Stimulated activated CD4-positive, alpha-beta T cell treated with anti-CD3 and anti-CD28 coated beads, Interleukin-4, amount 100 ng/mL, for 24 hours (primary cell): ENCODE measurements at regions not wholly inside any gene's neighbourhood (a gene's known extent, or its start where the extent isn't known, plus 50 kb on each side); places are given as distances from the start of the nearest gene placed in this dataset.
A peak's percentile ranks its signal among the peaks of the same experiment; 100 is the strongest.
"Not testable (repeated sequence)": the region's sequence is repeated elsewhere in the genome, so short reads cannot be mapped to it uniquely, and the experiment has no call there.

ENCODE experiments used
- DNase-seq: peaks from one replicate; pipeline ENCODE4 v3.0.0-alpha.2; 2020

DNA sequence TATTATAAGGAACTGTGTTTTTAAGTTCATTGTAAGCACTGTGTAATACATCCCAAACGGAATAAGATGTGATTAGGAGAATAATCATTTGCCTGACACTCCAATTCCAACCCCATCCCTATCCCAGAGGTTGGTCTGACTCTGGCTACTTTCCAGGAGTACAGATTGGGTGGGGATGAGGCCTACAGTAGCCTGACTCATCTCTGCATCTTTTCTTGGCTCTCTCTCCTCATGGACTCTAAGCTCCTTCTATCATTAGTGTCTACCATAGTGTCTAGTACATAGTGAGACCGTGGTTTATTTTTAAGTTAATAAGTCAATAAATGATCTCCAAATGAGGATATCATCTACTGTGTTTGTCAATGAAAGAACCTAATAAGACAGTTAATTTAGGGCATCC, 92.2 kb upstream of the CNKSR3 start:
- no peak for DNase-seq

DNA sequence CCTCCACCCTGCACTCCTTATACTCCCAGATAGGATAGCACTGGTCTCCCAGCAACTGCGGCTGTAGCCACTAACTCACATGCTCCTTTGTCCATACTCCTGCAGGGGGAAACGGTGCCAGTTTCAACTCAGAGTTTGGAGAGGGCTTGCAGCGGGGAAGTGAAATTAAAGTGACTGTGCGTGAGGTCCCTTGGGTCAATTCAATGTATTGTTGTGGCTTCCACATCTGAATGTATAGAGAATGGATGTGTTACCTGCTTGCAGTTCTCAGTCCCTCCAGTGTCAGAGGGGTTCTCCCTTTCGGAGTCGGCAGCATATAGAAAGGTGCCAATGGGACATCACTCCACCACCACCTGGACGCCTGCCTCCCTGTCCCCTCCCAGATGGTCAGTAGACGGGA, 93.6 kb upstream of the CNKSR3 start:
- DNase-seq = no peak

DNA sequence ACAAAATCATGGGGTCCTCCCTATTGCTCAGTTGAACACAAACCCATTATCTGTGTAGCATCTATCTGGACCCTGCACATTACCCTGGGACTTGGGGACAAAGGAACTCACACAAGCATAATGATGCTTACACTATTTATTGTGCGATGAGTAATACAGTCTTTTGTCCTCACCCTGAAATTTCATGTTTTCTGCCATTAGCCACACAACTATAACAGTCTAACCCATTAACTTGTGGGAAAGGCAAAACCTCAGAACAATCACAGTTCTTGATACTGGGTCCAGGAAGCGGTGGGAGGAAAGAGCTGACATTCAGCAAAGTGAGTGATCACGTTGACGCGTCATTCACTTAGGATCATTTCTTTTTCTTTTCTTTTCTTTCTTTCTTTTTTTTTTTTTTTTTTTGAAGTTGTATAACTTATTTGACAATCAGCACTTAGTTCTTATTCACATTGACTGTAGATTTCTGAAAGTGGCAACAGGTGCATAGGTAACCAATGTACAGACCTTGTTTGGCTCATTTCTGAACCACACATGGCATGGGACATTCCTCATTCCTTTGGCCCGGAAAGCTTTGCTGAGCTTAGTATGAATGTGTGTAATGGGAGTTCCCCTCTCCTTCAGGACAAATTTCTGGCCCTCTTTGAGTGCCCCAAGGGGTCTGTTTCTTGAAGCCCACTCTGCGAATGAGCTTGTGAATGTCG, 94.8 kb upstream of the CNKSR3 start:
- peak; percentile 59 for DNase-seq

DNA sequence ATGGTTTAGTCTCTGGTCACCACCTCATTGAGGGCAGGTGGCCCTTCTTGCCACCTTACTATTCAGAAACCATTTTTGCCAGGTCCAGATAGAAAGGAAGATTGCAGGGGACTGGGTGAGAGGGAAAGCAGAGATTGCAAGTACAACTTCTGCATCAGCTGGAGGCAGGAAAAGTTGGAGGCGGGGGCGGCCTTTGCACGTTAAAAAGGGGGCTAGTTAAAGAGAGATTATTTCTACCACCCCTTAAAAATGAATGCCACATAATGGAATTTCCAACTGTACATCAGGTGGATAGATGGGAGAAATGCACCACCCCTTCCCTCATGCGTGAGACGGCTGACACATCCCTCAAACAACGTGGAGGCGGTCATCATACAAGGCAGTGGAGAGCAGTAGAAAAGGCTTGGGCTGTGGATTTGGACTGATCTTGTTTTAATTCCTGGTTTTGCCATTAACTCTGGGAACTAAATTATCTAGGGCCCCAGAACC, 95.4 kb upstream of the CNKSR3 start:
- no peak for DNase-seq

DNA sequence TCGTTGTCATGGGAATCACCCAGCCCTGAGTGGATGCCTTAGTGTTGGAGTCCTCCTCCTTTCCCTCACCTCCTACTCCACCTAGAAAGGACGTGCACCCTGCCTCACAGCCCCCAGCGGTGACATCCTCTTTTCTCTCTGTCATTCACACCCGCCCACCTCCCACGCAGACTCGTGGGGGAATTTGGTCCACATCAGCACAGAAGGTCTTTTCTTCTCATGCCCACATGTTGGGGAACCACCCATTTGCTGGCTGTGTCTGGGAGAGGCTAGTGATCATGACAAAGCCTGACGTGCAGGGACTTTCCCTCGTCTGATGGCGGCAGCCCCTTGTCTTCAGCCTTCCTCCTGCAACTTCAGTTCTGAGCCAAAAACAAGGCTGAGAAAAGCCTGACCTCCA, 96.0 kb upstream of the CNKSR3 start:
- DNase-seq = peak; percentile 96

DNA sequence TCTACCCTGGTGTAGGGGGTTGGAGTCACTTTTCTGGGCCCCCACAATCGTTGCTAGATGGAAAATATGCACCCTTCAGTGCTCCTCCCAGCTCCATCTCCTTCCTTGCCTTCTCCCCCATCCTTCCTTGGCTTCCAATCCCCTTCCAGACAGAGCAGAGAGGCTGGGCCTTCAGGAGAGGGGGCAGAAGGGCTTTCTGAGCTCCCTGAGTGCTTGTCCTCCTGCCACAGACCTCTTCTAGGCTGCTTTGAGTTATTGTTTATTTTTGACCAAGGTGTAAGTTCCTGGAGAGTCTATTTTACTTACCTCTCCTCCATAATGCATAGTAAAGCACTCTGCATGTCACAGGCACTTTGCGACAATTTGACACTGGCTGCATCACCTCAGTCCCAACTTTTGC, 96.4 kb upstream of the CNKSR3 start:
- DNase-seq = no peak

DNA sequence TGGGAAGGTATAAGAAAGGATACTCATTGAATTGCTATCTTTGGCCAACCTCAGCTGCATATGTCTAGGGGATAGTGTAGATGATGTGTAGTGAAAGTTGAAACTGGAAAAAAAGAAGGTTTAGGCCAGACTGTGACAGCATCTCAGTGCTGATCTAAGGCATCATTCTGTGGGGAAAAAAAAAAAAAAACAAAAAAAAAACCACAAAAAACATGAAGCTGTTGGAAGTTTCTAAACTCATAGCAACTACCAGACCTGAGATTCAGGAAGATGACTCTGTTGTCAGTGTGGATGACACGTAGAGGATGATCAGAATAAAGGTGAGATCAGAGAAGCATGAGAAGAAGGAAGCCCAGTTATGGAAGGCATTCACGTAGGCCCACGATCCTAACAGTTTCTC, 100.8 kb upstream of the CNKSR3 start:
- no peak for DNase-seq

DNA sequence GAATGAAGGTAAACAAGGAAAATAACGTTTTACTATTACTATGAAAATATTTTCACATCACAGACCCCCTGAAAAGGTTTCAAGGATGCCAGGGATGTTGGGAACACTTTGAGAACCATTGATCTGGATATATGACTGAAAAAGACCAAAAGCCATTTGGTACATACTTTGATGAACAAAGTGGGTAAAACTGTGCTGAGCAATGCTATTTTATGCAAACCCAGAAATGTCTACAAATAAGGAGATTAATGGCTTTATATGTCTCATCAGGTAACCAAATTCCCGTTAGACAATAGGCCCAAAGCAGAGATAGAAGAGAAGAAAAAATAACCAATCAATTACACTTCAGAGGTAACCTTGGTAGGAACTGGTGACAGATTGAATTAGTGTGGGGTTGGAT, 101.4 kb upstream of the CNKSR3 start:
- no peak for DNase-seq

DNA sequence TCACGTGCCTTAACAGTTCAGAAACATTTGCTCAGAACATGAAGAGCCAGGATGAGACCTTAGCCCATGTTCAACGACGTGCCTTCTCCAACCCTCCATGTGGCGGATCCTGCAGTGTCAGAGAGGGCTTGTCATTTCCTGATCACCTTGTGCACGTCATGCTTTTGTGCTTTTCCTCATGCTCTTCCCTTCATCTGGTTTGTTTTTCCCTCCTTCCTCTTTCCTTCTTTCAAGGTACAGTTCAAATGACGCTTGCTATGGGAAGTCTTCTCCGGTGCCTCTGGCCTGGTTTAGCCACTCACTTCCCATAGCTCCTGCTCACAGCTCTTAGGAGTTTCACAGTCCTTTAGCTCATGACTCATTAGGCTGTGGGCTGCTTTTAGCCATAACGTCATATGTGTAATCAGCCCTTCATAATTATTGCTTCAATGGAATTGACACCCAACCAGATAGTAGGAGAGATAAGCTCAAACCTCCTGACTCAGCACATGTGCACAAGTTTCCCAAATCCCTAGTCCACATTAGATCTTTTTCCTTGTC, 102.7 kb upstream of the CNKSR3 start:
- no peak for DNase-seq

DNA sequence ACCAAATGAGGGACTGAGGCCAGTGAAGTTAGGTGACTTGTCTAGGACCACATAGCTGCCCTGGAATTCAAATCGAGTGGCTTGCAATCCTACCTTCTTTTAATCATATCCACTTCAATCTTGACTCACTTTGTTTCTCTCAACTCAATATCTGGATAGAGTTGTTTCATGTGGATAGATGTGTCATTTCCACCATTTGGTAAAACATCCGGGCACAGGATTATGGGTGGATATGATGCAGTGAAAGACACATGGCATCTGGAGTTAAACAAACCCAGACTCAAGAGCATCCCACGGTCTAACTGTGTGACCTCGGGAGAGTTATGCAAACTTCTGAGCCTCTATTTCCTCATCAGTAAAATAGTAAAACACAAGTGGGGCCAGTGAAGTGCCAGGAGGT, 103.6 kb upstream of the CNKSR3 start:
- DNase-seq = no peak

DNA sequence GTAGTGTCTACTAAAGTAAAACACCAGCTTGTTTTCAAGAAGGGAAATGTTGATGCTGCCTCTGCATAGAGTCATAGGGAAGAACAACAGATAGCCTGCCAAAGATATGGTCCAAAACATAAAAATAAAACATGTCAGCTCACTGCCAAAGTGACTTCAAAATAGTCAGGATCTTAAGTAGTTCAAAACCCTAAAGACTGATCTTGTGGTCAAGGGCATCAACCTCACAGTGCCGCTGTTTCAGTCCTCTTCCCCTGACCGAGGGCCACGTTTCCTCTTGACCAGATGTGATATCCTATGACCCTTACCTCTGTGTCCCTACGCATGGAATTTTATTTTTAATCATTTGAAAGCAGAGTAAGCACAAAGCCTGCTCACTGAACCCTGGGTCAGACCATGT, 104.2 kb upstream of the CNKSR3 start:
- no peak for DNase-seq

DNA sequence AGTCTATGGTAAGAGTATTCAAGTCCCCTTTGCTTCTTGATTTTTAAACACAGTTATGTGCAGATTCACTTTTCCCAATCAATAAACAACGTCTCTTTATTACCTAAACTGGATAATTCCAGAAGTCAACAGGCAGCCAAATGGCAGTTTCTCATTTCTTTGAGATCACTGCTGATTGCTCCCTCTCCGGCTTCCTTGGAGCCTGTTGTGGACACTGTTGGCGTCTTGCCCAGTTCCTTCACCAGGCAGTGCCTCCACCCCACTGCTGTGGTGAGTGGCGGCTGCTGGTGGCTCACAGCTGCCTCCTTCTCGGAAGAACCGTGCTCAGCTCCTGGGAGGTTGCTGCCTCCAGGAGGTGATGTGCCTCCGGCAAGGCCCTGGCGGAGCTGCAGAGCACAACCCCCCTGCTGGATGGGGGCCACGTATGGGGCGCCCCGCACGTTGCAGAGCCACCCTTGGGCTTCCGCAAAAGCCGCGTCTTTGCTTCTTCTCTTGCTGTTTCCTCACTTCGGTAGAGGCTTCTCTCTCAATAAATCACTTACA, 105.1 kb upstream of the CNKSR3 start:
- no peak for DNase-seq

DNA sequence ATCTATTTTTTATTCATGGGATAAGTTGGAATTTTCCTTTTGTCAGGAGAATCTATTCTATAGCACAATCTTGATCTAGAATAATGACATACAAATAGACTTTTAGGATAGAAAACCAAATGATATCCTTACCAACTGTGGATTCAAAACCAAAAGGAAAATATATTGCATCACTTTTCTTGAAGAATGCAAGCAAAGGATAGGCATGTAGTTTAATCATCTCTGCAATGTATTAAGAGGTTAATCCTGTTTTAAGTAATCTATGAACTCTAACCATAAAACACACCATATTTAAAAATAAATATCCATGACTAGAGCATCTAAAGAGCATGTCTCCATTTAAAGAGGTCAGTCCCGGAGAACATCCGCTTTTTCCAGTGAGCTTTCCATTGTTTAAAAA, 106.7 kb upstream of the CNKSR3 start:
- DNase-seq = no peak

DNA sequence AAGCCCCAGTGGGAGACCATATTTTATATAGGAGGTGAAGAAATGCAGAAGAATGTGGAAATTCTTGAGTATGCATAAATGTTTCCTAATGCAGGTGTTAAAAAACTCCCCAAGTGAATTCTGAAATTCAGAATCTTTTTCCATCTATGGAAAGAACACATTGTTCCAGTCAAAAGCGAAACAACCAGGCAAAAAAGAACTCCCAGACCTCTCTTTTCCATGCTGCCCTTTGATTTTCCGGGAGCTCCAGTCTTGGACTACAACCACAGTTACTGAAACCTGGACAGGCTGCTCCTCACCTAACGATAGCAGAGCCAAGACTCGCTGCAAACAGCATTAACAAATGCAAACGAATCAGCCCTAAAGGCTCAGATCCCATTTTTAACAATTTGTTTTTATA, 108.7 kb upstream of the CNKSR3 start:
- DNase-seq = no peak

DNA sequence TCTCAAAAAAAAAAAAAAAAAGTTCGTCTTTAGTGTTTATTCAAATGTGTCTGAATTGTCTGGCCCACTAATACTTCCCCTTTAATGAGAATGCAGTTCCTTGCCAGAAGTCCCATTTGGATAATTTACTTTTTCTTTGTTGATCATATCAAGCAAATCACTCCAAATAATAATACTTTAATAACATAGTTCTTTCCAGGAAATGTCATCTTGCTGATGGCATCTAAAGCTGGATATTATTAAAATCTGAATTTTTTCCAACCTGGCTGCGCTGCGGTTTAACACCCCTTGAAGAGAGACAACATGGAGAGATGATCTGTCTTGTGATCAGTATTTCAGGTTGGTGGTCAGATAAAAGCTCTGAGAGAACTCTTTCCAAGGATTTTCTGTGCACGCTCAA, 111.2 kb upstream of the CNKSR3 start:
- DNase-seq = no peak

DNA sequence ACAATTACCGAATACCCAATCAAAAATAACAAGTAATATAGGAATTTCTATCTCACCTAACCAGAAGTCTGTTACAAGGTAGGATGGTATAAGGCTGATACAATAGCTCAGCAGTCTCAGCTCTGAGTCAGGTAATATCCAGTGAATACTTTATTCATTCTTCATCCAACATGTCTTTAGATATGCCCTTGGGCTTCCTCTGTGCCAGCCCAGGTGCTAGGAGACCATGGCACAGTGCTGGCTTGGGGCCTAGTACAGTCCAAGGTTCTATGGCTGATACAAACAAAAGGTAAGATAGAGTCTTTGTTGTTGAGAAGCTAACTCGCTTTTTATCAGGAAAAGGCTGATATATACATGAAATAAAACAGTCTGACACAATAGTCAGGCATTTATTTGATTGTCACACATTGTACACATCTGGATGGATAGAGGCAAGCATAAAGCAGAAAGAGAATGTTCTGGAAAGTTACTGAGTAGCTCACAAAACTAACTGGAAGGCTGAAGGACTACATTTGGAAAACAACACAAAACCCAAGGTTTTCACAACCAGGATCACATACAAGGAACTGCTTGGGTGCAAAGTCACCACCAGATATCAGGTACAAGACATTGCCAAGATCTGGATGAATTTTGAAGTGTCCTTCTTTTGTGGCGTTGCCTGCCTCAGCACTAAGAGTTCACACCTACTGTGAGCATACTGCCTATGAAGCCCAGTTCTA, 110.4 kb upstream of the SCAF8 start:
- no peak for DNase-seq

DNA sequence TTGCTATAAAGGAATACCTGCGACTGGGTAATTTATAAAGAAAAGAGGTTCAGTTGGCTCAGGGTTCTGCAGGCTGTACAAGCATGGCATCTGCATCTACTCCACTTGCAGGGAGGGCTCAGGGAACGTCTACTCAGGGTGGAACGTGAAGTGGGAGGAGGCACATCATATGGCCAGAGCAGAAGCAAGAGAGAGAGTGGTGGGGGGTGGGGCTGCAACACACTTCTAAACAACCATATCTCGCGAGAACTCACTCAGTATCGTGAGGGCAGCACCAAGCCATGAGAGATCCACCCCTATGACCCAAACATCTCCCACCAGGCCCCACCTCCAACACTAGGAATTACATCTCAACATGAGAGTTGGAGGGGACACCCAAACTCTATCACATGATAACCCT, 109.8 kb upstream of the SCAF8 start:
- no peak for DNase-seq

DNA sequence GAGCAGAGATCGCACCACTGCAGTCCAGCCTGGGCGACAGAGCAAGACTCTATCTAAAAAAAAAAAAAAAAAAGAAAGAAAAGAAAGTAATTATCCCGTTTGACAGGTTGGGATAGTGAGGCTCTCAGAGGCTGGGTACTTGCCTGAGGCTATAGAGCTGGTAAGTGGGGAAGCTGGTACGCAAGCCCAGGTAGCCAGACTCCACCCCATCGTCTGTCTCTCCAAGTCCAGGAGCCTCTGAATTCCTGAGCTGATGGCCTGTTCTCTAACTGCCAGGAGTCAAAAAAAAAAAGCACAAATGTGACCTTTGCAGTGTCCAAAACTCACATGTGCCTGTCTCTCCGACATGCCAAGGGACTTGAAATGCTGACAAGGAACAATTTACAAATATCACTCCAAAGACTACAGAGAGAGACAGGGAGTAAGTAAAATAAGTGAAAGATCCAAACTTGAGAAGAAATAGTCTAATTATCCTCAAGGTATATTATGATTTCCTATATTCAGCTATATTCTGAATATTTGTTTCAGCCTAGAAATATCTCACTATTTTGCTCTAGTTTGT, 109.1 kb upstream of the SCAF8 start:
- DNase-seq = no peak

DNA sequence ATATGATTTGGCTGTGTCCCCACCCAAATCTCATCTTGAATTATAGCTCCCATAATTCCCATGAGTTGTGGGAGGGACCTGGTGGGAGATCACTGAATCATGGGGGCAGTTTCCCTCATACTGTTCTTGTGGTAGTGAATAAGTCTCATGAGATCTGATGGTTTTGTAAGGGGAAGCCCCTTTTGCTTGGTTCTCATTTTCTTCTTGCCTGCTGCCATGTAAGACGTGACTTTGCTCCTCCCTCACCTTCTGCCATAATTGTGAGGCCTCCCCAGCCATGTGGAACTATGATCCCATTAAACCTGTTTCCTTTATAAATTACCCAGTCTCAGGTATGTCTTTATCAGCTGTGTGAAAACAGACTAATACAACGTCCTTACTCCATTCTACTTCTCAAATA, 108.5 kb upstream of the SCAF8 start:
- not testable (repeated sequence) for DNase-seq

DNA sequence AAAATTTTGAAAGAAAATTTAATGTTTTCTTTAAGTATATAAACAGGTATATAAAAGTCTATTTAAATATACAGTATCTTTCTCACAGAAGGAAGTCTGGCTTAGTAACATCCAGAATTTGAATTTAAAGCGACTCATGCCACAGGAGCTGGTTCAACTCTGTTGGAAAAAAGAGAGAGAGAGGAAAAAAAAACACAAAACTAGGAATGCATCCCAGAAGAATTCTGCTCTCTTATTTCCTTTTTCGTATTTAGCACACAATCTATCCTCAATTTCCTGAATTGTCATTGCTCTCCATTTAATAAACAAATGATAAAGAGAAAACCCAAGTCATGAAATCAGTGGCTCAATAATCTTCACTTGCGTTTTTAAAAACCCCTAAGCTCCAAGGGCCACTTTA, 107.5 kb upstream of the SCAF8 start:
- DNase-seq = no peak

DNA sequence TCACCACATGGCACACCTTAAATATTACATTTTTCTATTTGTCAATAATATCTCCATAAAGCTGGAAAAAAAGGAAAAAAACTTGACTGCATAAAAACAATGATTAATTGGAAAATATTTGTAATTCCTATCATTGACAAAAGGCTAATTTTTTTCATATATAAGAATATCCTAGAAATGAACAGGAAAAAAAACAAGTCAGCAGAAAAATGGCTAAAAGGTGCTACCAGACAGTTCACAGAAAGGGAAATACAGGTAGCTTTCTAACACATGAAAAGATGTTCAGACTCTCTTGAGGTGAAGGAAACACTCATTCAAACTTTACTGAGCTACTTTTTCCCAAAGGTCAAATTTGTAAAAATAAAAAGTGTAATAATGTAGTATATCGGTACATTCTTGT, 104.1 kb upstream of the SCAF8 start:
- DNase-seq = no peak

DNA sequence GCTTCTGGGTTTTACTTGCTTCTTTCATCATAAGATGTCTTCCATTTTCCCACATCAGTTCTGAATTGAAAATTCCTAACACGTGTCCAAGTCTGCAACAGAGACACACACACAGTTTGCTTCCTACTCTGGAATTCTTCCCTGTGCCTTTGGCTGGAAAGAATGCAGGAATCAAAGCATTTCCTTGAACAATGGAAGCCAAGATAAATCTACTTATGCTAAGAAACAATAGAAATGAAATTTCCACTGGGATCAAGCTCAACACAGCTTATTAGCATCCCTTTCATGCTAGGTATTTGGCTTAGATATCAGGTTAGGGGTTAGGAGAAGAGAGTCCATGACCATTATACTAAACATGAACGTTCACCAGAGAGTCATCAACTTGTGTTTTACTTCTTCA, 101.1 kb upstream of the SCAF8 start:
- no peak for DNase-seq

DNA sequence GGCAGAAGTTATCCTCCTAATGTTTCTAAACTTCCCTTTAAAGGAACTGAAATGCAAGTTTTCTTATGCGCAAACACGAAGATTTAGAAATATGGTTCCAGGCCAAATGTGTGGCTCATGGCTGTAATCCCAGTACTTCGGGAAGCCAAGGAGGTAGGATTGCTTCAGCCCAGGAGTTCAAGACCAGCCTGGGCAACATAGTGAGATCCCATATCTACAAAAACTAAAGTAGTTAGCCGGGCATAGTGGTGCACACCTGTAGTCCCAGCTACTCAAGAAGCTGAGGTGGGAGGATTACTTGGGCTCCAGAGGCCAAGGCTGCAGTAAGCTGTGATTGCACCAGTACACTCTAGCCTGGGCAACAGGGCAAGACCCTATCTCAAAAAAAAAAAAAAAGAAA, 95.8 kb upstream of the SCAF8 start:
- DNase-seq = no peak

DNA sequence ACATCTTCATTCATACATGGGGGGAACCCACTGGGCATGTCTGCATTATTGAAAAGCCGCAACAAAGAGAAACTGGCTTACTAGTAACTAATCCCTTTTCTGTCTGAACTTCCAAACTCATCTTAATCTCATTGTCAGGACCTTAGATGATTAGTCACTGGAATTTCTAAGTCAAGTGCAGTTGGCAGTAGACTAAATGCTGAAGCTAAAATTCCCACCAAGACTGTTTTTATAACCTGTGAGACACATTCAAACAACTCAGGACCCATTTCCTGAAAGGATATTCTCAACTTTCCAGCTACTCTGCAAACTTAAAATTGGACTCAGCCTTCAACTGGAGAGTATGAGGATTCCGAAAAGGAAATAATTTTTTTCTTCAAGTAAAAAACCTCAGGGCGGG, 94.8 kb upstream of the SCAF8 start:
- DNase-seq = no peak
